HG02610 (cell line): ENCODE measurements at regions not wholly inside any gene's neighbourhood (a gene's known extent, or its start where the extent isn't known, plus 50 kb on each side); places are given as distances from the start of the nearest gene placed in this dataset.

ENCODE experiments used
- ATAC-seq: cut with Tn5 transposase; IDR thresholded peaks from one replicate; pipeline ENCODE4 v1.9.1; 2021; ENCODE audit warnings: mild to moderate bottlenecking, moderate library complexity; ENCODE audit not compliant: unreplicated experiment

DNA sequence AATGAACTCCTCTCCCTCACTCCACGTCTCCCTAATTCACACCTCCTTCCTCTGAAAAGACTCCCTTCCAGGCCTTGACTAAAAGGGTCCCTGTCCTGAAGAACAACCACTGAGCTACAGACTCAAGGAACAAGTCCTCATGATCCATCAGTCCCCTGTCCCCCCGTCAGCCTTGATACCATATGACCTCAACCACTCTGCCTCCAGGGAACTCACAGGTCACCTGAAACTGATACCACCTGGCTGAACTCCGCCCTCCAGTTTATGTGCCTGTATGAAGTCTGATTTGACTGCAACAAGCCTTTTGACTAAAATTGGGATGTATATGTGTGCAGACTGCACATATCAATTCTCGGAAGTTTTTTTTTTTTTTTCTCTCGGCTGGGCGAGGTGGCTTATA is 88.7 kb downstream of the UGCG start:
- peak; percentile 50 for ATAC-seq

DNA sequence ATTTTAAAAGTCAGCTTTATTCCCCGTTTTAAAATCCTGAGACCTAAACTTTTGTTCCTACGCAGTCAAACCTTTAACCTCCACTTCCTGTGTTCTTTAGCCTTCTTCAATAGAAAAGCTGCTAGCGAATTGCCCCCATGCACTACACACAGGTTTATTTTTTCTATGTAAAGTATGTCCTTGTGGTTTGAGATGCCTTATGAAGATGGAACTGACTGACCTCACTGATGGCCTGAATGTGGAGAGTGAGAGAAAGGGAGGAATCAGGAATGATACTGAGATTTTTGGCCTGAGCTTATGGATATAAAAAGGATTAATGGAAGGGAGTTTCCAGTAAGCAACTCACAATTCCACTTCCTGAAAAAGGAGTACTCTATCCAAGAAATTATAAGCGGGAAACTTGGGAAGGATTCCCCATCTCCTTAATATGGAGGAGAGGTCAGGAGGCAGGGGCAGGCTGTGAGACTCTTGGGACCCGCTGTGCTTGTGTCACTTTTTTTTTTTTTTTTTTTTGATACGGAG is 89.5 kb downstream of the UGCG start:
- no peak for ATAC-seq
